Fibroblast of the conjunctiva (primary cell): ENCODE measurements at regions not wholly inside any gene's neighbourhood (a gene's known extent, or its start where the extent isn't known, plus 50 kb on each side); places are given as distances from the start of the nearest gene placed in this dataset.

Source experiments
- DNase-seq: peaks from one replicate; pipeline ENCODE4 v3.0.0-alpha.2; 2010; ENCODE audit warnings: low read depth

GRCh38 chr20:17858450-17859001 is 110.1 kb downstream of the SNX5 start:
- no peak for DNase-seq

DNA sequence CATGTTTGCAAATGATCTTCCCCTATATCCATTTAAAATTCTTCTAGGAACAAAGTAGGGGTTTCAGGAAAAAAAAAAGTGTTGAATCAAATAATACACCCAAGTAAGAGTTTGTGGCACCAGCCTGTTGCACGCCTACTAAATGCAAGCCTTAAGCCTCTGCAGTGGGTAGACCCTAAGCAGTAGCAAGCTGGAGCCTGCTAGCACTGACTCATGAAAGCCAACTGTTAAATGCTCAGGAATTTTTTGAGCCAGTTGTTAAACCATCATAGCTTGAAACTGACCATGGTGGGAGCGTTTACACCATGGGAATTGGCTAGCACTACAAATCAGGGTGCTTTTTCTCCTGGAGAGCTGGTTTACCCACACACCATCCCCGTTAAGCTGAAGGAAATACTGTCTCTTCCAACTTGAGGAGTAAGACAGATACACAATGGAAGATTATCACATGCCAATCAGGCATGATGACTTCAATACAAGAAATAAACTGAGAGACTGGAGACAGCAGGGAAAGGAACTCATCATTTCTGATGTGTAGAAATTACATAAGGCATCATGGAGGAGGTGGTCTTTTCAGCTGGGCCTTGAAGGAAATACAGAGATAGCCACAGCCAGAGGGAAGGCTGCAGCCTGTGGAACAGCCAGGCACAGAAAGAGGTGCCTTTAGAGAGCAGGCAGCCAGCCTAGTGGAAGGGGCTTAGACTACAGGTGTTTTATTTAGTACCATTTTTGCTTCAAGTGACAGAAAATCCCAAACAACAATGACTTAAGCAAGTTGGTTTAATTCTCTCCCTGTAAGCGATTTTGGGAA is 110.8 kb downstream of the SNX5 start:
- no peak for DNase-seq

DNA sequence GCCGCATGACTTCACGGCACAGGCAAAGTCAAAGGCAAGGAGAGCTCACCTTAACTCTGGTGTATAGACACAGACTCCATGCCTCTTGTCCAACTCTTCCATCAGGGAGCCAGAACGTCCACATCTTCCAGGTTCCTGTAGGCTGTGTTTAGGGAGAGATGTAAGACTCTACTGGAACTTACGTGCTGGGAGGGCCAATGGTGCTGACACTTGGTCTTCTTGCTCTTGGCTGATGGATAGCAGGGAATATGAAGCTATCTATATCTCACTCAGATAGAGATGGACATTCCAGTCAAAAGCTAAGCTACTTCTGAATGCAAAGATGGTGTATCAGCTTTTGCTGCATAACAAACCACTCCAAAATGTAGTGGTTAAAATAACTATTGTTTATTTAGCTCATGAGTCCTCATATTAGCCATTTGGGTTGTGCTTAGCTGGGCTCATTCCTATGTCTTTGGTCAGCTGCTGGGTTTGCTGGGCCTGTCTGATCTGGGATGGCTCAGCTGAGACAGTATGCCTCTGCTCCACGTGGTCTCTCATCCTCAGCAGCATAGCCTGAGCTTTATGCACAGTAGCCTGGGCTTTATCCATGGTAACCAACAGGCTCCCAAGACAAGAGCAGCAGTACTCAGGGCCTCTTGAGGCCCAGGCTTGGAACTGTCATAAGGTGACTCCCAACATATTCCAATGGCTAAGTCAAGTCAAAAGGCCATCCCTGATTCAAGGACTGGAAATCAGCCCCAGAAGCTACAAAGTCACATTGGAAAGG is 111.6 kb downstream of the SNX5 start:
- DNase-seq = no peak

DNA sequence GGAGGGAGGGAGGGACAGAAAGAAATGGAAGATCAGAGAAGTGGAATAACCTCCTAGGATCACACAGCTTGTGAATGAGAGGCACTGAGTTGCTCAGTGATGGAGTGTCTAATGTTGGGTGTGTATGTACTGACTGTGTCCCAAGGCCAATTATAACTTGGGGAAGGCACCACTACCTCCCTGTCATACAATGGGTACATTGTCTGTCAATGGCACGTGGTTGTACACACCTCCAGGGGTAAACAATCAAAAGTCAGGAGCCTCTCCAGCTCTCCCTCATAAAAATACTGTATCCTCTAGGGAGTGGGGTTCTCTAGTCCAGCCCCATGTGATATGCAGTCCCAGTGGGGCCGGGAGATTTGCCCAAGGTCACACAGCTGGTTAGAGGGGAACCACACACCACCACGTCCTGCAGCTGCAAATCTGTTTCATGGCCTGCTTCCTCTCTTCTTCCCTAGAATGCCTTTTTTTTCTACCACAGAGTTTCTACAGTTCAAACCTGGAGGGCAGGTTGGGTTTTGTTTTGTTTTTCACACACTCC is 112.5 kb downstream of the SNX5 start:
- no peak for DNase-seq

DNA sequence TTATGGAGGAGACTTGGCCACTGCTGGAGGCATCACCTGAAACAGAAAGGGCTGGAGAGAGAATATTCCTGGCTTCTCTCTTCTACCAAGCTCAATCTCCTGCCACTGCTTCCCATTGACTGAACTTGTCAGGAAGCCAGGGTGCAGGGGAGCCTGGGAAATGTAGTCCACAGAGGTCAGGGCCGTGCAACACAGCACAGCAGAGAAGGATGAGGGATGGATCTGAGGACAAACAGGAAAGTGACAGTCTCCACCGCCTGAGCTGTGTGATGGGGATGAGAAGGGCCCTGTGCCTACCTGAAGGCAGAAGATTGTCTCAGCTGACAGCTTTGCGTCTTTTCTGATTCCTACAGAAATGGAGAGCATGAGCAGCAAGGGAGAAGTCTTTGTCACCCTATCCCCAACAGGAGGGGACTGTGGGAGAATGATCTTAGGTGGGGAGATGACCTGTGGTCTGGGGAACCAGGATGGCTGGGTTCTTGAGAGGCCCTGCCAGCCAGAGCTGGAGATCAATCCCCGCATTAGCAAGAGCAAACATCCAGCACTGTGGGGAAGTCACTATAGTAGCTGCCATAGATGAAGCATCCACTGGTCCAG is 114.2 kb downstream of the SNX5 start:
- no peak for DNase-seq

GRCh38 chr20:17852323-17852722 is 116.3 kb downstream of the SNX5 start:
- DNase-seq = no peak

DNA sequence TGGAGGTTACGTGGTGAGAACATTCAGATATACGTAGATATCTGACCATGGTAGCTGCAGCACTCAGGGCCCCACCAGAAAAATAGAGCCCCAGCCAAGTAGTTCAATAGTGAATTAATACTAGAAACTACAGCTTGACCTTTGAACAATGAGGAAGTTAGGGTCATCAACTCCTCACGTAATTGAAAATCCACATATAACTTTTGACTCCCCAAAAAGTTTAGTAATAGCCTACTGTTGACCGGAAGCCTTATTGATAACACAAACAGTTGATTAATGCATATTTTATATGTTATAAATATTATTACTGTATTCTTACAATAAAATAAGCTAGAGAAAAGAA is 117.9 kb downstream of the SNX5 start:
- DNase-seq = no peak

DNA sequence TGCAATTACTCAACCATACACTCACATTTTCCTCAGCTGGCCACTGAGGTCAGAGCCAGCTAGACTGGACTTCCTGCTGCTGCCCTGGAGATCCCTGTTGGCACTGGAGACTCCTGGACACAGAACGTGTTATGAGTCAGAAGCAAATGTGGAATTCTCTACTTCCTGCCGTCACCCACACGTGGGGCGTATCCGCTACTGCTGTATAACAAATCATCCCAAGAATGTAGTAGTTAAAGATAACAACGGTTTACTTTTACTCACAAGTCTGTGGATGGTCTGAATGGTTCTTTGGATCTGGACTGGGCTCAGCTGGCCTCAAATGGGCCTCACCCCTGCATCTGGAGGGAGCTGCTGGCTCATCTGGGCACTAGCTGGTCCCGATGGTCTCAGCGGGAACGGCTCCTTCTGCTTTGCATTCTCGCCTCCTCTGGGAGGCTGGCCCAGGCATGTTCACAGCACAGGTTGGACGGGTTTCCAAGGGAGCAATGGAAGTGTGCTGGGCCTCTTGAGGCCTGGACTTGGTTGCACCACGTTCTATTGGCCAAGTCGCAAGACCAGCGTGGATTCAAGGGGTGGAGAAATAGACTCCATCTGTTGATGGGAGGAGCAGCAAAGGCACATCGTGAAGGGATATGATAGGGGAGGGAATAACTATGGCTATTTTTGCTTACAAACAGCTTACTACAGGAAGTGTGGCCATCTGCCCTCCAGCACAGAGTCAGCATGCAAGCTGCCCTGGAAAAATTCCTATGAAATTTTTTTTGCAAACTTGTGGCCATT is 118.5 kb downstream of the SNX5 start:
- DNase-seq = peak; percentile 91

DNA sequence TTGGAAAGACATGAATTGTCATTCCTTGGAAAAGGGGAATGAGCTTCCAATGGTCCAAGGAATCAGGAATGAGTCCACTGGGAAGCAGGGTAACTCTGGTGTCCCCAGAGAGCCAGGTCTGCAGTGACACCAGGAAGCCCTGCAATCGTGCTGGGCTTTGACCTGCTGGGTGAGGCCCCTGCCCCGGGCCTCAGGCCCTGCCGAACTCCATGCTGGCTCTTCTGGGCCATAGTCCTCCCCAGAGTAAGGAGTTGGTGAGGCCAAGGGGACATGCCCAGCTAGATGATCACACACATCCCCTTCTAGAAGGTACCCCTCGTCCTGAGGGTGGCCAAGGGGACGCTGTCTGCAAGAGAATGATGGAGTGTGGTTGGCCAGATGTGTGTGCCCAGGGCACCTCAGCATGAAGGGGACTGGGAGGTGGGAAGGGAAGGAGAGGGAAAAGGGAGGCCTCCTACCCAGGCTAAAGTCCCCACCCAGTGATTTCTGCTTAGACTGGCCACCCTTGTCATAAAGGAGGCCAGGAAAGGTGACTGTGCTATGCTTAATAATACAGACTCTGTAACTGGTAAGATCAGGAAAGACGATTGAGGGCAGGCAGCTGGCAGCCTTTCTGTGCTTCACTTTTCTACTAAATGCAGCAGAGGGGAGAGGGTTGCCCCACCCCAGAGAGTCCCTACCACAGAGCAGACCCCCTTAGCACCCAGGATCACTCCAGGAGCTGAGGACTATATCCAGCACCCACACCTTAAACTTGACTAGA is 119.3 kb downstream of the SNX5 start:
- DNase-seq = no peak

GRCh38 chr20:17848249-17849048 is 120.1 kb downstream of the SNX5 start:
- no peak for DNase-seq

DNA sequence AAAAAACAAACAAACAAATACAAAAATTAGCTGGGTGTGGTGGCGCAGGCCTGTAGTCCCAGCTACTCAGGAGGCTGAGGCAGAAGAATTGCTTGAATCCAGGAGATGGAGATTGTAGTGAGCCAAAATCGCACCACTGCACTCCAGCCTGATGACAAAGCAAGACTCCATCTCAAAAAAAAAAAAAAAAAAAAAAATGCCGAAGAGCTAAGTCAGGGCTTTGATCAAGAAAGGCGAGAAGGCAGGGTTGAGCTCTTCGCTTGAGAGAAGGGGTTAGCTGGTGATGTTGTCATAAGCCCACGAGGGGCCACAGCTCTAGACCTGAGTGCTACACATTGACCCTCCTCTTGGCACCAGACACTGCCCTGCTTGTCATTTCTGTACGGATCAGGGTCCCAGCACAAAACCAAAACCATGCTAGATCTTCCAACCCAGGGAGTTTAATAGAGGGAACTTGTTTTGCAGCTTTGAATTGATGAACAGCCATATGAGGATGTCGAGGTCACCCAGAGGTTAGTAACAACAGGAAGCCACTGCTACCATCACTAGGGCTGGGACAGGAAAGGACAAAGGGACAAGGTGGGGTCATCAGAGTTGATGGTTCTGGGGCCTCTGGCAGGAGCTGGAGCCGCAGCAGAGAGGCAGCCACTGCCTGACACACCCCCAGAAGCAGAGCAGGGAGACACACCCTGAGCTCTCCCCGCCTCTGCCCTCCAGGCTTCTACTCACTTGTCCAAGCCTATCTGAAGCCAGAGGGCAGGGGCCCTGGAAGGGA is 122.7 kb downstream of the SNX5 start:
- no peak for DNase-seq

- no peak for DNase-seq
These were observed 123.9 kb downstream of the SNX5 start for GRCh38 chr20:17844549-17845298.

DNA sequence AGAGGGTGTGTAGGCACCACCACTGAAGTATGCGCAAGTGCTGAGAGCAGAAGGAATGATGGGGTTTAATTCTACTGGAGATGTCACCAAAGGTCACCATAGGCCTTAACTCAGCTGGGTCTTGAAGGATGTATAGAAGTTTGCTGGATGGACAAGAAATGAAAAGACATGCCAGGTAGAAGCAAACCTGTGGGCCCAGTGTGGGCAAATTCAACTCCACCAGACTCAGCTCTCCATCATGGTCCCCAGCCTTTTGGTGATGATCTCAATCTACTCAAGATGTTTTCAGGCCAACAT is 124.5 kb downstream of the SNX5 start:
- no peak for DNase-seq

DNA sequence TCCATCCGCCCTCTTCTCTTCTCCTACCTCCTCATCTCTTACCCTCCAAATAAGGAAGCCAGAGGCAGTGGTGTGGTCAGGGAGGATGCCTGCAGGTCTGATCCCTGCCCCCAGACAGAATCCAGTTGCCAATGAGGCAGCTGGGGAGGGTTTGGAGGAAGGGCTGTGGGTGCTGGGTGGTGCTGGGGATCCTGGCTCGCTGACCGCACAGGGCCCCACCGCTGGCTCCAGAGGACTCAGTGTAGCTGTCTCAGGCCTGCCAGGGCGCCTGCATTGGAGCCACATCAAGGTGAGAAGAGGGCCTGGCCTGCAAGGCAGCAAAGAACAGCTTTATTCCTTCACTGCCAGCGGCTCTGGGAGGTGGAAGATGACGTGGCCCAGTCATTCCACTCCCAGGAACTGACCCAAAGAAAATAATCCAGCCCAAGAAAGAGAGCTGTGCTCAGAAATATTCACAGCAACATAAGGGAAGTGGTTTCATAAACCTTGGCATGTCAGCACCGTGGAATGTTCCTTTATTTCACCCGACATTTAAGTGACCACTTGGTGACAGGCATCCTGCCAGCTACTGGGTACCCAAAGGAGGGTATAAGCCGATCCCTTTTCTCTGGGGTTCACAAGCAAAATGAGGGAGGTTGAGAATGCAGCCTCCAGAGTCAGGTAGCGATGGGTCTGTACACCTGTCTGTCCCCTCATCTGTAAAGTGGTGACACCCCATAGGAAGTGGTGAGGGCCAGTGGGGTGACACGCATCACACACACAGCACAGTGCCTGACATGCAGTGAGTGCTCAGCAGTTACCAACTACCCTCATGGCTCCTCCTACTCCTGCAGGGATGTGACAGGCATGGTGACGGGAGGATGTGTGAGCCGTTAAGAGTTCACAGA is 125.1 kb downstream of the SNX5 start:
- peak; percentile 71 for DNase-seq

DNA sequence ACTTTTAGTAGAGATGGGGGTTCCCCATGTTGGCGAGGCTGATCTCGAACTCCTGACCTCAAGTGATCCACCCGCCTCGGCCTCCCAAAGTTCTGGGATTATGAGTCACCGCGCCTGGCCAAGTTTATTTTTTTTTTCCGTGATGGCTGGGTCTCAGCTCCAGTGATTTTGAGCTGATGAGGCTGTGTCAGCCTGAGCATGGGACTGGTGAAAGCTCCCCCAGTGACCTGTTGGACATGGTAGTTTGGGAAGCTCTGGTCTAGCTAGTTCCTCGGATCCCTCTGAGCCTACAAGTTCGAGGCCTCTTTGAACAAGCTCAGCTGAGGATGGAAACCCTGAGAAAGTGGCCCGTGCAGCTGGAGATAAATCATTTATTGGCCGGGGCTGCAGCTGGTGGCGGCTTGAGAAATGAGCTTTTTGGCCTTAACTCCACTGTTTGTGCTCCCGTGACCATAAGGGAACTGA is 126.8 kb downstream of the SNX5 start:
- peak; percentile 23 for DNase-seq

GRCh38 chr20:17840423-17840822 is 128.2 kb downstream of the SNX5 start:
- no peak for DNase-seq

- DNase-seq = no peak
These were observed 129.7 kb downstream of the SNX5 start for GRCh38 chr20:17838921-17839320.

DNA sequence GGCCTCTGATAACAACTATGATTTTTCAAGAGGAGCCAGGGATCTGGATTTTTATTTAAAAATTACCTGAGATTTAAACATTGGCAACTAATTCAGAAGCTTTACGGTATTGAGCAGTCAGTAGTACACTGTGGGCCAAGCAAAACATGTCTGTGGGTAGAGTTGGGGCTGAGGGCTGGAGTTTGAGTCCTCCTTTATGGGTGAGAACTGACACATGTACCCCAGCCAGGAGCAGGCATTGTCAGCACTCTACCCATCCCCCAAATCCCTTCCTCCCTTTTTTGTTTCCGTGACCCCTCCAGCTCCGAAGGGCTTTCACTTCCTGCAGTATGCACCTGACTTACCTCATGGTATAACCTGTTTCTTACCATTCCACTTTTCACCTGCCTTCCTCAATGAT is 131.4 kb downstream of the SNX5 start:
- no peak for DNase-seq
